Mononuclear cell (primary cell): ENCODE measurements at regions not wholly inside any gene's neighbourhood (a gene's known extent, or its start where the extent isn't known, plus 50 kb on each side); places are given as distances from the start of the nearest gene placed in this dataset.
"Not testable (repeated sequence)": the region's sequence is repeated elsewhere in the genome, so short reads cannot be mapped to it uniquely, and the experiment has no call there.

Experiments
- H3K27me3 ChIP-seq: 2 replicates; pipeline ENCODE4 v1.6.0; 2011; ENCODE audit warnings: low read length, control low read depth; ENCODE audit not compliant: insufficient read depth
- H3K4me1 ChIP-seq: 2 replicates; pipeline ENCODE4 v1.5.1; 2011; ENCODE audit warnings: mild to moderate bottlenecking, low read length, control low read depth; ENCODE audit not compliant: insufficient read depth
- H3K4me3 ChIP-seq: 2 replicates; pipeline ENCODE4 v1.5.1; 2011; ENCODE audit warnings: mild to moderate bottlenecking, low read length, moderate library complexity
- H3K9me3 ChIP-seq: 2 replicates; pipeline ENCODE4 v1.5.1; 2011; ENCODE audit warnings: low read depth, mild to moderate bottlenecking, control low read depth, low read length

DNA sequence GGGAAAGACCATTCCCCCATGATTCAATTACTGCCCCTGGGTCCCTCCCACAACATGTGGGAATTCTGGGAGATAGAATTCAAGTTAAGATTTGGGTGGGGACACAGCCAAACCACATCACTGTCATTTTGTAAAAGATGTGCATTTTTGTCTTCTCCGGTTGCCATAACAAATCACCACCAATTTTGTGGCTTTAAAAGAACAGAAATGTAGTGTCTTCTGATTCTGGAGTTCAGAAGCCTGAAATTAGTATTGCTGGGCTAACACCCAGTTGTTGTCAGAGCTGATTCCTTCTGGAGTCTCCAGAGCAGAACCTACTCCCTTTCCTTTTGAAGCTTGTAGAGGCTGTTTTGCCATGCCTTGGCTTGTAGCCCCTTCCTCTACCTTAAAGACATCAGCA, 54.1 kb upstream of the DHRSX start:
- Histone ChIP-seq H3K27me3 (no peaks in the 10 kb centered on the region), H3K4me1 (no peaks in the 10 kb centered on the region), H3K9me3 (no peaks in the 10 kb centered on the region), H3K4me3 (no peak overlapping the region)

DNA sequence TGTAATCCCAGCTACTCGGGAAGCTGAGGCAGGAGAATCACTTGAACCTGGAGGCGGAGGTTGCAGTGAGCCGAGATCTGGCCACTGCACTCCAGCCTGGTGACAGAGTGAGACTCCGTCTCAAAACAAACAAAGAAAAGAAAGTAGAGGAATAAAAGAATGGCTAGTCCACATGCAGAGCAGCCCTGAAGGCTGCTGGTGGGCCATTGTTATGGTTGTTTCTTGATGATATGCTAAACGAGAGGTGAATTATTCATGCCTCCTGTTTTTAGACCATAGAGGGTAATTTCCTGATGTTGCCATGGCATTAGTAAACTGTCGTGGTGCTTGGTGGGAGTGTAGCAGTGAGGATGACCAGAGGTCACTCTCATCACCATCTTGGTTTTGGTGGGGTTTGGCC, 53.3 kb upstream of the DHRSX start:
- H3K4me1 ChIP-seq, H3K4me3 ChIP-seq, H3K9me3 ChIP-seq, H3K27me3 ChIP-seq: not testable (repeated sequence)

DNA sequence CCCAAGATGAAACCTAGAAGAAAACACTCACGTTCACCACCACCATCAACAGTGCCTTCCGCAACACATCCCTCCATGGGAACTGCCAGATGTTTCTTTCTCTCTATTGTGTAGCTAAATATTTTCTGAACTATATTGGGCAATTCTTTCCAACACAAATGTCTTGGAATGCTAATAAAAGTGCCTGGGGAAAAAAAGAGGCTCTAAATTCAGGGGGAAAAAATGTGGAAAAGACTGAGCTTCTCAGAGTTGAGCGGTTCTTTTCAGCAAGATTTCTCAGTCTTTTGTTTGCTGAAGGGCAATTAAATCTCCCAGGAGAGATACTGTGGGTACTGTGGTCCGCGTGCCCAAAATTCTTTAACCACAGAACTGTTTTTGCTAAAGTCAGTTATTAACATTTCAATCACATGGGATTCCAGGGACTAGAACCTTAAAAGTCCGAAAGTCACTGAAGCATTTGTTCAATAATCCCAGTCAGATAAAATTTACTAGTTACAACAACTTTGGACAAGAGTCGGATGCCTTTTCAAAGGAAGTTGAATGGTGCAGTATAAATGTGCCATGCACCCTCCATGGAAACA, 51.9 kb upstream of the DHRSX start:
- Histone ChIP-seq H3K4me3 (no peak overlapping the region), H3K9me3 (no peaks in the 10 kb centered on the region), H3K4me1 (no peaks in the 10 kb centered on the region), H3K27me3 (no peaks in the 10 kb centered on the region)

DNA sequence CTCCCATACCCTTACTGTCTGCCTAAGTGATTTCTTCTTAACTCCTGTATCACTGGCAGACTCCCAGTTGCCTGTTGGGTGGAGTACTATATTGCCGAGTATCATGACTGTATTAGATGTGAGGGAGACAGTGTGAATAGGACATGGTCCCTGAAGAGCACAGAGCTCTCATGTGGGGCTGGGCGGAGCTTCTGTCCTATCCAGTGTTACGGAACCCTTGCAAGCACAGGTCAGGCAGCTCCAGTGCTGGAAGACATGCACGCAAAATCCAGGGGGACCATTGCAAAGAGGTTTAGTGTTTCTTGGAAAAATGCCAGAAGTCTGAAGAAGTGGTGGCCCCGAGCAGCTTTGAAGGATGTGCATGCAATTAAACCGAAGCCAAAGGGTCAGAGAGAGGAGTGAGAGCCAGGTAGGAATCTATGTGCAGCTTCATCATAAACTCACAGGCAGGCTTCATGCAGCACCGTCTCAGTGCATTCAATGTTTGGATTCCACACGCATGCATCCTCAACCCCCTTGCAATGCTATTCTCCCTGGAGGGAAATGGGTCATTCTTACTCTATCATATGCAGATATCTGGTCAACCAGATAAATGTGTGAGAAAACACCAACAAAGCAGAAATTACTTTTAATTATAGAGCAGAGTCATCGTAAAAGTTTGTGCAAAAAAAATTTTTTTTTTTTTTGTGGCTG, 49.7 kb upstream of the DHRSX start:
- no peak overlapping the region for H3K4me3 ChIP-seq
- no peaks in the 10 kb centered on the region for H3K27me3 ChIP-seq
- H3K9me3 ChIP-seq = no peaks in the 10 kb centered on the region
- no peaks in the 10 kb centered on the region for H3K4me1 ChIP-seq
